ENCODE measurements at regions not wholly inside any gene's neighbourhood (a gene's known extent, or its start where the extent isn't known, plus 50 kb on each side); places are given as distances from the start of the nearest gene placed in this dataset.

DNA sequence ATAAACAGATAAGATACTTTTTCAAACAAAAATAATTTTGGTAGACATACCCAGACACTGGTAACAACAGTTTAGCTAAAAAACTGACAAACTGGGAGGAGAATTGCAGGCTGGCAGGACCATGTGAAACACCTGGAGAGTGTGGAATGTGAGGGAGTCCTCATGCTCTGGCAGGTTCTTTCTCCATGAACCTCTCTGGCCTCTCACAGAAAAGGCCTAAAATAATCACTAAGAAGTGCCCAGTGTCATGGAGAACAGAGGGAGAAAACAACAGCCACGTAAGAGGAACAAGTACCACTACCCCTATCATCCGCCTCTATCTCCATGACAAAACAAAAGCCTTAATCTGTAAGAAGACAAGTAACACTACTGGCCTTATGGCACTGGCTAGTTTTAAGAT is 1227.5 kb upstream of the CDH9 start:
- Histone ChIP-seq H3K9me3 (ENCODE audit: control insufficient read depth, insufficient read depth, low read length) (no peaks in the 10 kb centered on the region), H3K27ac (ENCODE audit: low read length) (no peak overlapping the region), H3K4me1 (ENCODE audit: control insufficient read depth, insufficient read depth, low read length) (no peaks in the 10 kb centered on the region), H3K36me3 (ENCODE audit: control insufficient read depth, insufficient read depth, low read length) (no peaks in the 10 kb centered on the region), H3K27me3 (ENCODE audit: control insufficient read depth, insufficient read depth, low read length) (no peaks in the 10 kb centered on the region), H3K4me3 (ENCODE audit: low read length) (no peak overlapping the region)
- WGBS (ENCODE audit: insufficient coverage, insufficient read length): no CpG with 5 or more reads among the region's 2 CpGs
- DNase-seq (ENCODE audit: low read depth, low spot score): no peak

DNA sequence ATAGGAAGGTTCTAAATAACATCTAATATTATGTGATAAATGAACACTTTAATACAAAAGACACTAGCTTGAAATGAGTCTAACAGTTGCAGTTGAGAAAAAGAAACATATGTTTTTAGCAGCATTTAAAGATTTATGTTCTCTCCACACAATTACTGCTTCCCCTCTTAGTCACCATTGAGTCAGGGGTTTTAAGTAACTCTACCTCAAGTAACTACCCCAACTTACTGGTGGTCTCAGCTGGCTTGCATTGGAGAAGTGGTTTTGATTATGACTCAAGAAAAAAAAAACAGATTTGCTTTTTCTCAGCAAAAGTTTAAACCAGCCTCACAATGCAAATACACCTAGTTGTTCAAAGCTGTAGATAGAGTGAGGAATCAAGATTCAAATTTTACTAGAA is 1216.5 kb upstream of the CDH9 start:
- no peak overlapping the region for H3K27ac ChIP-seq (ENCODE audit: low read length)
- H3K4me1 ChIP-seq (ENCODE audit: control insufficient read depth, insufficient read depth, low read length): no peaks in the 10 kb centered on the region; the same call in 1 of the 2 replicates
- no peaks in the 10 kb centered on the region for H3K36me3 ChIP-seq (ENCODE audit: control insufficient read depth, insufficient read depth, low read length)
- no peaks in the 10 kb centered on the region for H3K9me3 ChIP-seq (ENCODE audit: control insufficient read depth, insufficient read depth, low read length)
- no peaks in the 10 kb centered on the region for H3K27me3 ChIP-seq (ENCODE audit: control insufficient read depth, insufficient read depth, low read length)
- DNase-seq (ENCODE audit: low read depth, low spot score): no peak
- no peak overlapping the region for H3K4me3 ChIP-seq (ENCODE audit: low read length)

DNA sequence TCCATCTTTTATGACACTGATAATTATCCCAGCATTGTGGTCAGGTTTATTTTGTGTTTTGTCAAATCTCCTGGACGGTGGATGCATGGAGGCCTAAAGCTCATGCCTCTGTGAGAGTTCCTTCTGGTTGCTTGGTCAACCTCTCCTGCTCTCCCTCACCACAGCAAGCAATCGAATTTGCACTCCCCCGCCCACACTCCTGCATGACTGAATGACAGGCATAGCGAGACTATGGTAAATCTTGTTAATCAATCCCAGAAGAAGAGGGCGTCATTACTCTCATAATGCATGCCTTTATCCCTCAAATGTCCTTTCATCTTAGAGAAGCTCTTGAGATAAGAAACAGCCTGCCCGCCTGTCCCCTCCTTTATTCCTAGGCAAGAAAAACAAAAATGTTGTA is 1215.0 kb upstream of the CDH9 start:
- H3K9me3 ChIP-seq (ENCODE audit: control insufficient read depth, insufficient read depth, low read length): no peaks in the 10 kb centered on the region
- no peak overlapping the region for H3K4me3 ChIP-seq (ENCODE audit: low read length)
- no peak overlapping the region for H3K27ac ChIP-seq (ENCODE audit: low read length)
- no peaks in the 10 kb centered on the region for H3K36me3 ChIP-seq (ENCODE audit: control insufficient read depth, insufficient read depth, low read length)
- no peak for DNase-seq (ENCODE audit: low read depth, low spot score)
- no peaks in the 10 kb centered on the region; the same call in 1 of the 2 replicates for H3K4me1 ChIP-seq (ENCODE audit: control insufficient read depth, insufficient read depth, low read length)
- H3K27me3 ChIP-seq (ENCODE audit: control insufficient read depth, insufficient read depth, low read length): no peaks in the 10 kb centered on the region
- whole genome bisulfite sequencing (ENCODE audit: insufficient coverage, insufficient read length): no CpG with 5 or more reads among the region's 6 CpGs

DNA sequence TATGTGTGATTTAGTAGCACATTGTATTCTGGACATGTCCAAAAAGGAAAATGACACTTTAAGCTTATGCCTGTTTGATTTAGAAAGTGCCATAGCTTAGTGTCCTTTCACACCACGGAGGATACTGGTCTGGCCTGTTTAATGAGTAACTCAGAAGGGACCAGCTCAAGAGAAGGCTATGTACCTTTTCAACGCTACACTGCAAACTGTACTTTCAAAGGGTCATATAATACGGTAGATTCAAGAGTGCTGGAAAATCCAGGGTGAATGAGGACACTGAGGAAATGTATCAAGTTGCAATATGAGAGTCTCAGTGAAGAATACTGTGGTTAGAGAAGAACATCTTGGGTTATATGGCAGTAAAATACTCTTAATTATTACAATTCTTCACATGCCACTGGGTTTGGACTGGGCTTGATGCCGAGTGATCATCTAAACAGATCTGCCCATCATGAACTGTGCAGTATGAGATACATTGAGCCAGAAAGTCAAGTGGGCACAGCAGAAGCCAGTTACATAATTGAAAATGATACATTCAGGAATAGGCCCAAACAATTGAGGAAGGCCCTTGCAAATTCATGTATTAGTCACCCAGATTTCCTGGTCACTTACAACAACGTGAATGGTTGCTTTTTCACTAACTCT is 1211.5 kb upstream of the CDH9 start:
- Histone ChIP-seq H3K27ac (ENCODE audit: low read length) (no peak overlapping the region), H3K36me3 (ENCODE audit: control insufficient read depth, insufficient read depth, low read length) (no peaks in the 10 kb centered on the region), H3K27me3 (ENCODE audit: control insufficient read depth, insufficient read depth, low read length) (no peaks in the 10 kb centered on the region), H3K4me1 (ENCODE audit: control insufficient read depth, insufficient read depth, low read length) (no peaks in the 10 kb centered on the region), H3K9me3 (ENCODE audit: control insufficient read depth, insufficient read depth, low read length) (no peaks in the 10 kb centered on the region), H3K4me3 (ENCODE audit: low read length) (no peak overlapping the region)
- no CpG with 5 or more reads among the region's 5 CpGs for WGBS (ENCODE audit: insufficient coverage, insufficient read length)
- DNase-seq (ENCODE audit: low read depth, low spot score): no peak

DNA sequence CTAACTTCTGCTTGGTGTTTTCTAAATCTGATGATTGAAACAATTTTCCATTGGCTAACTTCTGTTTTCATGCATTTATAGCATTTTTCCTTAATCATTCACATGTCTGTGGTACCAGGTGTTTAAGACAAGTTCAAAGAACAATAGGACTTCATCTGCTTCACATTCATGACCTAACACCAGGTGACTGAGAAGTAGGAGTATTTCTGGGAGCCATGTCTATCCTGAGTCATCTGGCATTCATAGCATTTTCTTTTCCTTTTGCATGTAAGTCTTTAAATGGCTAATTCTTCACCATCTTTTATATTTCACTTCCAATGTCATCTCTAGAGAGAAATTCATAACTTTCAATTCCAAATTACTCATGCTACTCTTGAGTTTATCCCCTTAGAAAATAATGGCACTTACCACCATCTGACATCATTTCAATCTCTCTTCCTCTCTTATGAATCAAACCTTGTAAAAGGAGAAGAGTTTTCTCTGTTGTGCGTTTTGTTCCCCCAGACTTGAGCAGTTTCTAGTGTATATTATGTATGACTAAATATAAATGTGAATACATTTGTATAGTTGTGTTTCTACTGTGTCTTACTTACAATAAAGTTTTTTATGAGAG is 1196.1 kb upstream of the CDH9 start:
- no peaks in the 10 kb centered on the region for H3K27me3 ChIP-seq (ENCODE audit: control insufficient read depth, insufficient read depth, low read length)
- no peaks in the 10 kb centered on the region for H3K9me3 ChIP-seq (ENCODE audit: control insufficient read depth, insufficient read depth, low read length)
- WGBS (ENCODE audit: insufficient coverage, insufficient read length): no CpG with 5 or more reads among the region's 1 CpG
- H3K4me3 ChIP-seq (ENCODE audit: low read length): no peak overlapping the region
- no peaks in the 10 kb centered on the region for H3K36me3 ChIP-seq (ENCODE audit: control insufficient read depth, insufficient read depth, low read length)
- H3K27ac ChIP-seq (ENCODE audit: low read length): no peak overlapping the region
- H3K4me1 ChIP-seq (ENCODE audit: control insufficient read depth, insufficient read depth, low read length): no peaks in the 10 kb centered on the region
- no peak for DNase-seq (ENCODE audit: low read depth, low spot score)

DNA sequence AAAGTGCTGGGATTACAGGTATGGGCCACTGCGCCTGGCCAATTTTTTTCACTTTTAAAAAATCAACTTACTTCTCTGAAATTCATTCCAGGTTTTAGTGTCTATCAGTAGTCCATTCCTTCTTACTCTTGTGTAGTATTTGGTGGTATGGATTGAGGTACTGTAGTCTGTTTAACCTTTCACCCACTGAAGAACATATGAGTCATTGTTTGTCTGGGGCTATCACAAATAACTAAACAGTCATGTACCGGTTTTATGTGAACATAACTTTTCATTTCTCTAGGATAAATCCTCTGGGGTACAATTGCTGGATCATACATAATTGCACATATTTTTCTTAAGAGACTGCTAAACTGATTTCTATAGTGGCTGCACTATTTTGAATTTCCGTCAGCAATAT is 1188.0 kb upstream of the CDH9 start:
- no CpG with 5 or more reads among the region's 3 CpGs for WGBS (ENCODE audit: insufficient coverage, insufficient read length)

DNA sequence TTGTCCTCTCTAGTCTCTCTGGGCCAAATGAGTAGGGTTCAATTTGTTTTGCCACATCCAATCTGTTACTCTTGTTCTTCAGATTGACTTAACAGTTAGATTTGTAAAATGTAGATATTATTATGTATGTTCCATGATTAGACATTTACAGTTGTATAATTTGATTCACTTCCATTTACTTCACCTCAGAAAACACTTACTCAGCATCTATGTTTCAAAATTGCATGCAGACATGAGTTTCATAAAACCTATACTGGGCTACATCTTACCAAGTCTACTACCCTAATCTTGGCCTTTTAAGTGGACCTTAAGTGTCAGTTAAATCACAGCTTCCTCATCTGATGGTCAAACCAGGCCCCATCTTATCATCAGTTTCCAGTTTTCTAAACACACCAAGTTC is 1181.2 kb upstream of the CDH9 start:
- H3K36me3 ChIP-seq (ENCODE audit: control insufficient read depth, insufficient read depth, low read length): no peaks in the 10 kb centered on the region
- H3K27ac ChIP-seq (ENCODE audit: low read length): no peak overlapping the region
- H3K27me3 ChIP-seq (ENCODE audit: control insufficient read depth, insufficient read depth, low read length): no peaks in the 10 kb centered on the region
- H3K4me1 ChIP-seq (ENCODE audit: control insufficient read depth, insufficient read depth, low read length): no peaks in the 10 kb centered on the region
- no peak overlapping the region for H3K4me3 ChIP-seq (ENCODE audit: low read length)
- no peak for DNase-seq (ENCODE audit: low read depth, low spot score)
- H3K9me3 ChIP-seq (ENCODE audit: control insufficient read depth, insufficient read depth, low read length): no peaks in the 10 kb centered on the region

More for the DNA sequence above, 1188.0 kb upstream of the CDH9 start:
- no peak overlapping the region for H3K27ac ChIP-seq (ENCODE audit: low read length)
- H3K36me3 ChIP-seq (ENCODE audit: control insufficient read depth, insufficient read depth, low read length): no peaks in the 10 kb centered on the region
- H3K4me1 ChIP-seq (ENCODE audit: control insufficient read depth, insufficient read depth, low read length): no peaks in the 10 kb centered on the region
- H3K9me3 ChIP-seq (ENCODE audit: control insufficient read depth, insufficient read depth, low read length): no peaks in the 10 kb centered on the region
- no peak overlapping the region for H3K4me3 ChIP-seq (ENCODE audit: low read length)
- DNase-seq (ENCODE audit: low read depth, low spot score): no peak
- no peaks in the 10 kb centered on the region for H3K27me3 ChIP-seq (ENCODE audit: control insufficient read depth, insufficient read depth, low read length)

DNA sequence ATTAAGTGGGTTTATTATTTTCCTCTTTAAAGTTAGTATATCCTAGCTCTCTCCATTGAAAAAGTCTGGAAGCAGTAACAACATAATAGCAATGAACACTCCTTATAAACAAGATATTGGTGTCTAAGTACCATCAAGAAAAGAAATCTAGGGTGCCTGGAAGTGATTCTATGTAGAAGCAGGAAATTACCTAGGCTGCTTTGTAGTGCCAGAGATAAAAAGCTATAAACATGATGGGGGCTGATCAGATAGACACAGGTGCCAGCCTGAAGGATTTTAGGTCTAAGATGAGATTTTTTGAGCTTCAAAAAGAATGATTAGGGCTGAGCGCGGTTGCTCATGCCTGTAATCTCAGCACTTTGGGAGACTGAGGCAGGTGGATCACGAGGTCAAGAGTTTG is 1179.3 kb upstream of the CDH9 start:
- Histone ChIP-seq H3K36me3 (ENCODE audit: control insufficient read depth, insufficient read depth, low read length) (no peaks in the 10 kb centered on the region), H3K4me1 (ENCODE audit: control insufficient read depth, insufficient read depth, low read length) (no peaks in the 10 kb centered on the region), H3K9me3 (ENCODE audit: control insufficient read depth, insufficient read depth, low read length) (no peaks in the 10 kb centered on the region), H3K27me3 (ENCODE audit: control insufficient read depth, insufficient read depth, low read length) (no peaks in the 10 kb centered on the region), H3K27ac (ENCODE audit: low read length) (no peak overlapping the region), H3K4me3 (ENCODE audit: low read length) (no peak overlapping the region)
- WGBS (ENCODE audit: insufficient coverage, insufficient read length): no CpG with 5 or more reads among the region's 3 CpGs
- DNase-seq (ENCODE audit: low read depth, low spot score): no peak

DNA sequence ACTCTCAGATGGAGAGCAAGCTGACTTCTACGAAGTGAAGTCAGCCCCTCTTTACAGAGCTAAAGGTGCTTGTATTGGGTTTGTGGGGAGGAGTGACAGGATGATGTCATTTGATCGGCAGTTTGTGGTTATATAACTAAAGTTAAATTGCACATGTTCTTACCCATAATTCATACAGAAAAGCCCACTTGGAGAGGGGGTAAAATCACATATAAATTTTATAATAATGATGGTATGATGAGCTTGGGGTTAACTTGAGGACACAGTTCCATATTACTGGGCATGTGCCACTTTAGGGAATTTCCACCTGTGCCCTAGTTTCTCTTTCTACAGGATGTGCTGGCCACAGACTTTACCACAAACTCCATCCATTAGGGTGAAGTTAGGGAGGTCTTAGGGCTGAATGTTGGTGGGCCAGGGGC is 1178.6 kb upstream of the CDH9 start:
- no peak overlapping the region for H3K27ac ChIP-seq (ENCODE audit: low read length)
- DNase-seq (ENCODE audit: low read depth, low spot score): no peak
- no peaks in the 10 kb centered on the region for H3K36me3 ChIP-seq (ENCODE audit: control insufficient read depth, insufficient read depth, low read length)
- no peaks in the 10 kb centered on the region for H3K4me1 ChIP-seq (ENCODE audit: control insufficient read depth, insufficient read depth, low read length)
- H3K9me3 ChIP-seq (ENCODE audit: control insufficient read depth, insufficient read depth, low read length): no peaks in the 10 kb centered on the region
- no peak overlapping the region for H3K4me3 ChIP-seq (ENCODE audit: low read length)
- H3K27me3 ChIP-seq (ENCODE audit: control insufficient read depth, insufficient read depth, low read length): no peaks in the 10 kb centered on the region
- WGBS (ENCODE audit: insufficient coverage, insufficient read length): no CpG with 5 or more reads among the region's 2 CpGs

DNA sequence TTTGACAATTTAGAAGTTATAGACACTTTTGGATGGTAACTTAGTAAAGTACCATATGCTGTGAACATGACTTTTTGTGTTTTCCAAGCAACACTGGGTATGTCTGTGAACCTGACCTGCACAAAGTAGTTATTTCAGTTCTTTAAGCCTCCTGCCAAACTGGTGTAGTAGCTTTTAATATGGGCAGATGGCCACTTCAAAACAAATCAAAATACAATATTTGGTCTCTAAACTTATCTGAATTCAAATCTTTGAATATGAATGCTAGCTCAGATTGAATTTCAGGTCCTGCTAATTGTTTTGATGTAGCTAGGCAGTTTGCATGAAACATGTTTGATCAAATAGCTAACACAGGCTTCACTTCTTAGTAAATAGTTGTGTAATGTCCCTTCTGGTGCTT is 1176.7 kb upstream of the CDH9 start:
- H3K4me3 ChIP-seq (ENCODE audit: low read length): no peak overlapping the region
- H3K9me3 ChIP-seq (ENCODE audit: control insufficient read depth, insufficient read depth, low read length): no peaks in the 10 kb centered on the region
- H3K36me3 ChIP-seq (ENCODE audit: control insufficient read depth, insufficient read depth, low read length): no peaks in the 10 kb centered on the region
- no peak overlapping the region for H3K27ac ChIP-seq (ENCODE audit: low read length)
- DNase-seq (ENCODE audit: low read depth, low spot score): no peak
- no peaks in the 10 kb centered on the region for H3K27me3 ChIP-seq (ENCODE audit: control insufficient read depth, insufficient read depth, low read length)
- H3K4me1 ChIP-seq (ENCODE audit: control insufficient read depth, insufficient read depth, low read length): no peaks in the 10 kb centered on the region

DNA sequence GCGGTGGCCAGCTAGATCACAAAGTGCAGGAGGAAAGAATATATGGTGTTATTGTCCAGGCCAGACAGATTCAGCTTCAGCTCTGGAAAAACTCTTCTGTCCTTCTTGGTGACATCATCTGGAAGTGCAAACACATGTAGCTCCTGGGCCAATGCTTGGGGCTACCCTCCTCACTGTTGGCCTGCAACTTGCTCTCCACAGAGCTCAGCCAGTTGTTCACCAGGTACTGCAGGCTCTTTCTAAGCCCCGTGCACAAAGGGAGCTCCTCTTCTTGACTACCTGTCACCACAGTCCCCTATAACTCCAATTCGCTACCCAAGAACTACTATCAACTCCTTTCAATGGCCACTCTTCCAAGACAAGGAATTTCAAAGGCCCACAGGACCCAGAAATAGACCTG is 1175.9 kb upstream of the CDH9 start:
- H3K27me3 ChIP-seq (ENCODE audit: control insufficient read depth, insufficient read depth, low read length): no peaks in the 10 kb centered on the region
- no peaks in the 10 kb centered on the region for H3K36me3 ChIP-seq (ENCODE audit: control insufficient read depth, insufficient read depth, low read length)
- H3K4me3 ChIP-seq (ENCODE audit: low read length): no peak overlapping the region
- DNase-seq (ENCODE audit: low read depth, low spot score): no peak
- H3K9me3 ChIP-seq (ENCODE audit: control insufficient read depth, insufficient read depth, low read length): no peaks in the 10 kb centered on the region
- H3K27ac ChIP-seq (ENCODE audit: low read length): no peak overlapping the region
- no CpG with 5 or more reads among the region's 3 CpGs for WGBS (ENCODE audit: insufficient coverage, insufficient read length)
- no peaks in the 10 kb centered on the region for H3K4me1 ChIP-seq (ENCODE audit: control insufficient read depth, insufficient read depth, low read length)

Measured in iPS DF 6.9 (cell line).